Caco-2 (cell line): ENCODE measurements at regions not wholly inside any gene's neighbourhood (a gene's known extent, or its start where the extent isn't known, plus 50 kb on each side); places are given as distances from the start of the nearest gene placed in this dataset.

Experiments used
- BruUV-seq: library from RNA; stranded (reverse); fragments of 400-500 nt; replicated peaks from 2 replicates; lab custom pipeline; 2021; lab: Mats Ljungman, UMichigan
- CTCF ChIA-PET: fragments of 300-600 bp; sonication (Branson Sonifier 250); formaldehyde crosslinking; loops from one replicate; lab custom pipeline; 2022; ENCODE audit warnings: antibody characterized with exemption; lab: Charles Lee
- POLR2A ChIA-PET: fragments of 300-600 bp; sonication (Branson Sonifier 250); formaldehyde crosslinking; loops from one replicate; lab custom pipeline; 2022; ENCODE audit warnings: antibody characterized with exemption; lab: Charles Lee
- DNase-seq, 2 experiments: peaks; one replicate each; pipeline versions ENCODE4 v3.0.0 to v3.0.0-alpha.2; 2020 to 2022
- H3K27me3 ChIP-seq: replicated peaks from 2 replicates; pipeline ENCODE4 v1.6.0; 2011; ENCODE audit warnings: low read length; ENCODE audit not compliant: control insufficient read depth, insufficient read depth
- H3K36me3 ChIP-seq: 2 replicates; pipeline ENCODE4 v1.5.1; 2011; ENCODE audit warnings: low read length; ENCODE audit not compliant: control insufficient read depth, insufficient read depth
- H3K4me1 ChIP-seq: fragments of 250-450 bp; sonication (Bioruptor Pico); 2 replicates; pipeline ENCODE4 v1.5.1; 2020; ENCODE audit warnings: mild to moderate bottlenecking
- H3K4me3 ChIP-seq: 2 replicates; pipeline ENCODE4 v1.5.1; 2011; ENCODE audit warnings: low read depth, mild to moderate bottlenecking, control low read depth, low read length
- H3K9me3 ChIP-seq: fragments of 250-450 bp; sonication (Bioruptor Pico); 2 replicates; pipeline ENCODE4 v1.5.1; 2020; ENCODE audit warnings: mild to moderate bottlenecking, moderate library complexity
- H3K27ac Mint-ChIP-seq: one replicate; pipeline ENCODE4 v1.8.0; 2022; ENCODE audit warnings: mixed read lengths; ENCODE audit not compliant: unreplicated experiment
- H3K27me3 Mint-ChIP-seq: one replicate; pipeline ENCODE4 v1.8.0; 2022; ENCODE audit warnings: mixed read lengths; ENCODE audit not compliant: insufficient read depth, unreplicated experiment
- H3K36me3 Mint-ChIP-seq: one replicate; pipeline ENCODE4 v1.8.0; 2022; ENCODE audit warnings: mild to moderate bottlenecking, mixed read lengths; ENCODE audit not compliant: insufficient read depth, unreplicated experiment
- H3K4me1 Mint-ChIP-seq: one replicate; pipeline ENCODE4 v1.8.0; 2022; ENCODE audit warnings: low read depth, mixed read lengths; ENCODE audit not compliant: unreplicated experiment
- H3K4me3 Mint-ChIP-seq: one replicate; pipeline ENCODE4 v1.8.0; 2022; ENCODE audit warnings: mild to moderate bottlenecking, moderate library complexity, mixed read lengths; ENCODE audit not compliant: unreplicated experiment
- H3K9me3 Mint-ChIP-seq: one replicate; pipeline ENCODE4 v1.8.0; 2022; ENCODE audit warnings: mixed read lengths; ENCODE audit not compliant: unreplicated experiment
- CTCF ChIP-seq, 2 experiments: fragments of 200-600 bp in 1 of 2; IDR thresholded peaks; 1 replicate in 1 of 2; 2 replicates in 1 of 2; pipeline versions ENCODE4 v1.5.1 to v1.8.0; 2011 to 2022; ENCODE audit warnings: antibody characterized with exemption in 1 of 2, control low read depth in 1 of 2, inconsistent platforms in 1 of 2, low read depth in 1 of 2, low read length in 1 of 2, mild to moderate bottlenecking in 1 of 2, moderate library complexity in 1 of 2; ENCODE audit not compliant: insufficient read depth in 1 of 2, severe bottlenecking in 1 of 2, unreplicated experiment in 1 of 2
- intact Hi-C: fragments of 100-400 bp; cut with micrococcal nuclease; formaldehyde crosslinking; loops from one replicate; pipeline ENCODE4 v1.10.0; 2022; ENCODE audit not compliant: unreplicated experiment

DNA sequence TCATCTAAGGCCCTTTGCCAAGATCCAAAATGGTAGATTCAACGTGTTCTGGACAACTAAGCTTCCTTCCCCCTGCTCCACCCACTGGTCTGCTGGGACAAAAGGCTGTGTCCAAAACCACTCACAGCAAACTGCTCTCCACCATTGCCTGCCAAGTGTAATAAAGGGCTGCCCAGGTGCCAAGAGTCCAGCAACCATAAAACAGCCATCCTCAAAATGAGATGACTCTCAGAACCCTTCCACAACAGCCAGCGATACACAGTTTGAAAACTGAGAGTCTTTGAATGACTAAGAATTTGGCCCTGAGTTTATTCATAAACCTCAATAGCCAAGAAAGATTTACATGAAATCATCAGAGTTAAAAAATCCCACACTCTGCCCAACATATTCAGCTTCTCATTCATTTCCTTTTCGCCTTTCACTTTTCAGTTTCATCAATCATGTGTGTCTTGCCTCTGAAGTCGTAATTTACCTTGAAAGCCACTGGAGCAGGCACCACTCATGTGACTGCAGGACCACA, 658.1 kb upstream of the MGMT start:
- CTCF ChIA-PET: no interaction called here
- Histone ChIP-seq H3K9me3 (no peaks in the 10 kb centered on the region), H3K4me1 (no peaks in the 10 kb centered on the region), H3K36me3 (no peaks in the 10 kb centered on the region), H3K27me3 (no peaks in the 10 kb centered on the region), H3K4me3 (no peak overlapping the region)
- intact Hi-C loops: no loop called here
- no peak for TF ChIP-seq CTCF (IDR thresholded peaks at IDR 0.05; ENCODE audit: insufficient read depth in 1 of 2, low read depth in 1 of 2, low read length in 1 of 2, severe bottlenecking in 1 of 2, unreplicated experiment in 1 of 2)
- H3K36me3 Mint-ChIP-seq: no peaks in the 10 kb centered on the region
- no peak overlapping the region for H3K4me3 Mint-ChIP-seq
- peaks cover 9% of the 10 kb centered on the region for H3K27me3 Mint-ChIP-seq
- POLR2A ChIA-PET: no interaction called here
- no peaks in the 10 kb centered on the region for H3K4me1 Mint-ChIP-seq
- no peak overlapping the region for H3K27ac Mint-ChIP-seq
- BruUV-seq: no TSS peak
- DNase-seq: no peak
- H3K9me3 Mint-ChIP-seq: no peaks in the 10 kb centered on the region

DNA sequence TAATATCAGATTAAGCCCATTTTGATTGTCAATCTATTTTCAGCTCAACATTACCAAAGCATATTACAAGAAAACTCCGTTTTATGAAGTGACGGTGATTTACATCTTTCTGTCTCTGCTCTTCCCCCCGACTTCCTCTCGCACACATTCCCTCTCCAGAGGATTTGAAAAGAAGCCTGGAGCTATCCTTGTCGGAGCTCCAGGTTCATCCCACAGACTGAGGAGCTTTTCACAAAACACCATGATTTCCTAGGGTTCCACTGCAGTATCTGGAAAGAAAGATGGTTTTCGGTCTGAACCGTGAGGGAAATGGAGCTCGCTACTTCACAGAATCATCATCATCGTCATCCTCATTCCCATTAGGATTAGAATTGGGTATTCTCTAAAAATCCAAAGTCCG, 655.5 kb upstream of the MGMT start:
- Mint-ChIP-seq H3K27me3 (peaks cover 10% of the 10 kb centered on the region), H3K4me1 (no peaks in the 10 kb centered on the region), H3K36me3 (no peaks in the 10 kb centered on the region), H3K27ac (no peak overlapping the region), H3K9me3 (no peaks in the 10 kb centered on the region), H3K4me3 (no peak overlapping the region)
- Histone ChIP-seq H3K4me1 (no peaks in the 10 kb centered on the region), H3K36me3 (no peaks in the 10 kb centered on the region), H3K27me3 (no peaks in the 10 kb centered on the region), H3K9me3 (no peaks in the 10 kb centered on the region), H3K4me3 (no peak overlapping the region)
- no peak for TF ChIP-seq CTCF (IDR thresholded peaks at IDR 0.05; ENCODE audit: insufficient read depth in 1 of 2, low read depth in 1 of 2, low read length in 1 of 2, severe bottlenecking in 1 of 2, unreplicated experiment in 1 of 2)
- no TSS peak for BruUV-seq
- no peak for DNase-seq
- ChIA-PET CTCF (no interaction called here), POLR2A (no interaction called here)
- intact Hi-C loops: no loop called here

DNA sequence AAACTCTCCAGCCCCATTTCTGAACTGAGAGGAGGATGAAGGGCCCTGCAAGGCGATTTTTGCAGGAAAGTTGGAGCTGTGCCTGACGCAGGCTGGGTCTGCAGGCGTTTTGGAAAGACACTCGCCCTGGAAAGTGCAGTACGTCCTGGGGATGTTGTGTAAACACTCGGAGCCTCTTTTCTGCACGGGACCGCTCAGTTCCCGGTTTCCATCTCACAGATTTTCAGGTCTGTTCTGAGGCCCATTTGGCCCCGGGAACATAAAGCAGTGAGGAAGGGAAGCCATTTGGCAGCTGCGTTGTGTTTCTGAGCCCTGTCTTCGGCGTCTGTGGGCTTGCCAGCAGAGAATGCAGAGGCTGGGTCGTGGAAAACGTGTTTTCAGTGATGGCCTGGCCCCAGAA, 655.0 kb upstream of the MGMT start:
- no peaks in the 10 kb centered on the region for H3K9me3 Mint-ChIP-seq
- H3K4me3 ChIP-seq: no peak overlapping the region
- no TSS peak for BruUV-seq
- no peaks in the 10 kb centered on the region for H3K4me1 ChIP-seq
- no peak overlapping the region for H3K27ac Mint-ChIP-seq
- no peaks in the 10 kb centered on the region for H3K36me3 ChIP-seq
- no peak overlapping the region for H3K4me3 Mint-ChIP-seq
- no peaks in the 10 kb centered on the region for H3K27me3 ChIP-seq
- no peak for TF ChIP-seq CTCF (IDR thresholded peaks at IDR 0.05; ENCODE audit: insufficient read depth in 1 of 2, low read depth in 1 of 2, low read length in 1 of 2, severe bottlenecking in 1 of 2, unreplicated experiment in 1 of 2)
- POLR2A ChIA-PET: no interaction called here
- H3K9me3 ChIP-seq: no peaks in the 10 kb centered on the region
- no peaks in the 10 kb centered on the region for H3K4me1 Mint-ChIP-seq
- no peaks in the 10 kb centered on the region for H3K36me3 Mint-ChIP-seq
- intact Hi-C loops: no loop called here
- peaks cover 10% of the 10 kb centered on the region for H3K27me3 Mint-ChIP-seq
- CTCF ChIA-PET: no interaction called here
- no peak for DNase-seq
